ENCODE measurements at regions not wholly inside any gene's neighbourhood (a gene's known extent, or its start where the extent isn't known, plus 50 kb on each side); places are given as distances from the start of the nearest gene placed in this dataset.
A peak's percentile ranks its signal among the peaks of the same experiment; 100 is the strongest.

DNA sequence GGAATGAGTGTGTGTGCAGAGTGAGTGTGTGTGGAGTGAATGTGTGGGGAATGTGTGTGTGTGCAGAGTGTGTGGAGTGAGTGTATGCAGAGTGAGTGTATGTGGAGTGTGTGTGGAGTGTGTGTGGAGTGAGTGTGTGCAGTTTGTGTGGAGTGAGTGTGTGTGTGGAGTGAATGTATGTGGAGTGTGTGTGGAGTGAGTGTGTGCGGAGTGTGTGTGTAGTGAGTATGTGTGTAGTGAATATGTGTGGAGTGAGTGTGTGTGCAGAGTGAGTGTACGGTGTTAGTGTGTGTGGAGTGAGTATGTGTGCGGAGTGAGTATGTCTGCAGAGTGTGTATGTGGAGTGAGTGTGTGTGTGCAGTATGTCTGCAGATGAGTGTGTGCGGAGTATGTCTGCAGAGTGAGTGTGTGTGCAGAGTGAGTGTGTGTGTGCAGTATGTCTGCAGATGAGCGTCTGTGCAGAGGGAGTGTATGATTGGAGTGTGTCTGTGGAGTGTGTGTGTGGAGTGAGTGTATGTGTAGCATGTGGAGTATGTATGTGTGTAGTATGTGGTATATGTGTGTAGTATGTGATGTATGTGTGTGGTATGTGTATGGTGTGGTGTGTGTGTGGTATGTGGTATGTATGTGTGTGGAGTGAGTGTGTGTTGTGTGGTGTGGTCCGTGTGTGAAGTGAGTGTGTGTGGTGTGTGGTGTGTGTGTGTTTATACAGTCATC lies 59.7 kb upstream of the CLDN14 start (continued):
- no peak for TF ChIP-seq PRDM10 (tag by site-specific recombination; IDR thresholded peaks at IDR 0.05)
- no peak for TF ChIP-seq ZNF623 (tag by site-specific recombination; IDR thresholded peaks at IDR 0.05)
- peak; percentile 57; the same call in 1 of the 2 replicates for TF ChIP-seq ZNF114 (tag by site-specific recombination; IDR thresholded peaks at IDR 0.05)
- no peak for TF ChIP-seq PRDM1 (tag by site-specific recombination; IDR thresholded peaks at IDR 0.05)
- no peak; the same call in 1 of the 2 replicates for TF ChIP-seq GLIS1 (tag by site-specific recombination; IDR thresholded peaks at IDR 0.05)
- no peak for TF ChIP-seq ZBTB6 (tag by site-specific recombination; IDR thresholded peaks at IDR 0.05)
- no peak for TF ChIP-seq ZSCAN16 (tag by site-specific recombination; IDR thresholded peaks at IDR 0.05)
- no peak for TF ChIP-seq ZNF426 (tag by site-specific recombination; IDR thresholded peaks at IDR 0.05)
- no peak for TF ChIP-seq ZNF19 (tag by site-specific recombination; IDR thresholded peaks at IDR 0.05; ENCODE audit: low read depth)
- TF ChIP-seq, protein P1, sequence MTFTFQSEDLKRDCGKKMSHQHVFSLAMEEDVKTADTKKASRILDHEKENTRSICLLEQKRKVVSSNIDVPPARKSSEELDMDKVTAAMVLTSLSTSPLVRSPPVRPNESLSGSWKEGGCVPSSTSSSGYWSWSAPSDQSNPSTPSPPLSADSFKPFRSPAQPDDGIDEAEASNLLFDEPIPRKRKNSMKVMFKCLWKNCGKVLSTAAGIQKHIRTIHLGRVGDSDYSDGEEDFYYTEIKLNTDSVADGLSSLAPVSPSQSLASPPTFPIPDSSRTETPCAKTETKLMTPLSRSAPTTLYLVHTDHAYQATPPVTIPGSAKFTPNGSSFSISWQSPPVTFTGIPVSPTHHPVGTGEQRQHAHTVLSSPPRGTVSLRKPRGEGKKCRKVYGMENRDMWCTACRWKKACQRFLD (tag by site-specific recombination; IDR thresholded peaks at IDR 0.05) = no peak
- no peak for TF ChIP-seq ZNF214 (tag by site-specific recombination; IDR thresholded peaks at IDR 0.05; ENCODE audit: borderline replicate concordance)
- TF ChIP-seq, protein P2, sequence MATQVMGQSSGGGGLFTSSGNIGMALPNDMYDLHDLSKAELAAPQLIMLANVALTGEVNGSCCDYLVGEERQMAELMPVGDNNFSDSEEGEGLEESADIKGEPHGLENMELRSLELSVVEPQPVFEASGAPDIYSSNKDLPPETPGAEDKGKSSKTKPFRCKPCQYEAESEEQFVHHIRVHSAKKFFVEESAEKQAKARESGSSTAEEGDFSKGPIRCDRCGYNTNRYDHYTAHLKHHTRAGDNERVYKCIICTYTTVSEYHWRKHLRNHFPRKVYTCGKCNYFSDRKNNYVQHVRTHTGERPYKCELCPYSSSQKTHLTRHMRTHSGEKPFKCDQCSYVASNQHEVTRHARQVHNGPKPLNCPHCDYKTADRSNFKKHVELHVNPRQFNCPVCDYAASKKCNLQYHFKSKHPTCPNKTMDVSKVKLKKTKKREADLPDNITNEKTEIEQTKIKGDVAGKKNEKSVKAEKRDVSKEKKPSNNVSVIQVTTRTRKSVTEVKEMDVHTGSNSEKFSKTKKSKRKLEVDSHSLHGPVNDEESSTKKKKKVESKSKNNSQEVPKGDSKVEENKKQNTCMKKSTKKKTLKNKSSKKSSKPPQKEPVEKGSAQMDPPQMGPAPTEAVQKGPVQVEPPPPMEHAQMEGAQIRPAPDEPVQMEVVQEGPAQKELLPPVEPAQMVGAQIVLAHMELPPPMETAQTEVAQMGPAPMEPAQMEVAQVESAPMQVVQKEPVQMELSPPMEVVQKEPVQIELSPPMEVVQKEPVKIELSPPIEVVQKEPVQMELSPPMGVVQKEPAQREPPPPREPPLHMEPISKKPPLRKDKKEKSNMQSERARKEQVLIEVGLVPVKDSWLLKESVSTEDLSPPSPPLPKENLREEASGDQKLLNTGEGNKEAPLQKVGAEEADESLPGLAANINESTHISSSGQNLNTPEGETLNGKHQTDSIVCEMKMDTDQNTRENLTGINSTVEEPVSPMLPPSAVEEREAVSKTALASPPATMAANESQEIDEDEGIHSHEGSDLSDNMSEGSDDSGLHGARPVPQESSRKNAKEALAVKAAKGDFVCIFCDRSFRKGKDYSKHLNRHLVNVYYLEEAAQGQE (tag by site-specific recombination; IDR thresholded peaks at IDR 0.05) = no peak
- TF ChIP-seq ZNF585B (tag by site-specific recombination; IDR thresholded peaks at IDR 0.05) = no peak
- TF ChIP-seq ZNF670 (tag by site-specific recombination; IDR thresholded peaks at IDR 0.05; ENCODE audit: low read depth) = no peak
- TF ChIP-seq, protein P3, sequence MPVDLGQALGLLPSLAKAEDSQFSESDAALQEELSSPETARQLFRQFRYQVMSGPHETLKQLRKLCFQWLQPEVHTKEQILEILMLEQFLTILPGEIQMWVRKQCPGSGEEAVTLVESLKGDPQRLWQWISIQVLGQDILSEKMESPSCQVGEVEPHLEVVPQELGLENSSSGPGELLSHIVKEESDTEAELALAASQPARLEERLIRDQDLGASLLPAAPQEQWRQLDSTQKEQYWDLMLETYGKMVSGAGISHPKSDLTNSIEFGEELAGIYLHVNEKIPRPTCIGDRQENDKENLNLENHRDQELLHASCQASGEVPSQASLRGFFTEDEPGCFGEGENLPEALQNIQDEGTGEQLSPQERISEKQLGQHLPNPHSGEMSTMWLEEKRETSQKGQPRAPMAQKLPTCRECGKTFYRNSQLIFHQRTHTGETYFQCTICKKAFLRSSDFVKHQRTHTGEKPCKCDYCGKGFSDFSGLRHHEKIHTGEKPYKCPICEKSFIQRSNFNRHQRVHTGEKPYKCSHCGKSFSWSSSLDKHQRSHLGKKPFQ (tag by site-specific recombination; IDR thresholded peaks at IDR 0.05) = peak; percentile 68
- no peak for TF ChIP-seq ZNF626 (tag by site-specific recombination; IDR thresholded peaks at IDR 0.05)
- TF ChIP-seq KLF10 (tag by site-specific recombination; IDR thresholded peaks at IDR 0.05) = no peak
- TF ChIP-seq, protein P4, sequence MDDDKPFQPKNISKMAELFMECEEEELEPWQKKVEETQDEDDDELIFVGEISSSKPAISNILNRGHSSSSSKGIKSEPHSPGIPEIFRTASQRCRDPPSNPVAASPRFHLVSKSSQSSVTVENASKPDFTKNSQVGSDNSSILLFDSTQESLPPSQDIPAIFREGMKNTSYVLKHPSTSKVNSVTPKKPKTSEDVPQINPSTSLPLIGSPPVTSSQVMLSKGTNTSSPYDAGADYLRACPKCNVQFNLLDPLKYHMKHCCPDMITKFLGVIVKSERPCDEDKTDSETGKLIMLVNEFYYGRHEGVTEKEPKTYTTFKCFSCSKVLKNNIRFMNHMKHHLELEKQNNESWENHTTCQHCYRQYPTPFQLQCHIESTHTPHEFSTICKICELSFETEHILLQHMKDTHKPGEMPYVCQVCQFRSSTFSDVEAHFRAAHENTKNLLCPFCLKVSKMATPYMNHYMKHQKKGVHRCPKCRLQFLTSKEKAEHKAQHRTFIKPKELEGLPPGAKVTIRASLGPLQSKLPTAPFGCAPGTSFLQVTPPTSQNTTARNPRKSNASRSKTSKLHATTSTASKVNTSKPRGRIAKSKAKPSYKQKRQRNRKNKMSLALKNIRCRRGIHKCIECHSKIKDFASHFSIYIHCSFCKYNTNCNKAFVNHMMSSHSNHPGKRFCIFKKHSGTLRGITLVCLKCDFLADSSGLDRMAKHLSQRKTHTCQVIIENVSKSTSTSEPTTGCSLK (tag by site-specific recombination; IDR thresholded peaks at IDR 0.05) = no peak
- no peak for TF ChIP-seq ZNF76 (tag by site-specific recombination; IDR thresholded peaks at IDR 0.05; ENCODE audit: borderline replicate concordance, low read depth)
- TF ChIP-seq ZNF140 (tag by site-specific recombination; IDR thresholded peaks at IDR 0.05) = no peak; the same call in 1 of the 2 replicates
- TF ChIP-seq, protein P5, sequence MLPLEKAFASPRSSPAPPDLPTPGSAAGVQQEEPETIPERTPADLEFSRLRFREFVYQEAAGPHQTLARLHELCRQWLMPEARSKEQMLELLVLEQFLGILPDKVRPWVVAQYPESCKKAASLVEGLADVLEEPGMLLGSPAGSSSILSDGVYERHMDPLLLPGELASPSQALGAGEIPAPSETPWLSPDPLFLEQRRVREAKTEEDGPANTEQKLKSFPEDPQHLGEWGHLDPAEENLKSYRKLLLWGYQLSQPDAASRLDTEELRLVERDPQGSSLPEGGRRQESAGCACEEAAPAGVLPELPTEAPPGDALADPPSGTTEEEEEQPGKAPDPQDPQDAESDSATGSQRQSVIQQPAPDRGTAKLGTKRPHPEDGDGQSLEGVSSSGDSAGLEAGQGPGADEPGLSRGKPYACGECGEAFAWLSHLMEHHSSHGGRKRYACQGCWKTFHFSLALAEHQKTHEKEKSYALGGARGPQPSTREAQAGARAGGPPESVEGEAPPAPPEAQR (tag by site-specific recombination; IDR thresholded peaks at IDR 0.05) = no peak
- TF ChIP-seq ZNF501 (tag by site-specific recombination; IDR thresholded peaks at IDR 0.05) = no peak
- no peak for TF ChIP-seq ZNF530 (tag by site-specific recombination; IDR thresholded peaks at IDR 0.05; ENCODE audit: low read depth)

Data from HEK293 (cell line).